PFSK-1 (cell line): ENCODE measurements at regions not wholly inside any gene's neighbourhood (a gene's known extent, or its start where the extent isn't known, plus 50 kb on each side); places are given as distances from the start of the nearest gene placed in this dataset.

Experiments used
- FOXP2 ChIP-seq: optimal IDR thresholded peaks from 2 replicates; pipeline ENCODE3; 2011; ENCODE audit warnings: borderline replicate concordance, control low read depth, inconsistent platforms; ENCODE audit not compliant: insufficient read depth; ENCODE audit errors: extremely low read length, extremely low read depth
- POLR2AphosphoS5 ChIP-seq: IDR thresholded peaks from 2 replicates; pipeline ENCODE4 v1.6.1; 2012; ENCODE audit warnings: low read depth, mild to moderate bottlenecking, control low read depth, low read length, moderate library complexity
- SIN3A ChIP-seq: IDR thresholded peaks from 2 replicates; pipeline ENCODE4 v1.6.1; 2012; ENCODE audit warnings: mild to moderate bottlenecking, low read length, moderate library complexity, borderline replicate concordance; ENCODE audit not compliant: insufficient read depth
- TAF1 ChIP-seq: IDR thresholded peaks from 2 replicates; pipeline ENCODE4 v1.6.1; 2012; ENCODE audit warnings: low read length, control low read depth, borderline replicate concordance; ENCODE audit not compliant: insufficient read depth
- TF ChIP-seq, protein P1 (sequence below), 2 experiments: IDR thresholded peaks; 2 replicates each; pipeline versions ENCODE4 v1.6.1 to v1.8.0; 2011 to 2012; ENCODE audit warnings: low read depth in 2 of 2, low read length in 2 of 2, control low read depth in 1 of 2, inconsistent platforms in 1 of 2, mild to moderate bottlenecking in 1 of 2, moderate library complexity in 1 of 2; ENCODE audit not compliant: insufficient read depth in 1 of 2

DNA sequence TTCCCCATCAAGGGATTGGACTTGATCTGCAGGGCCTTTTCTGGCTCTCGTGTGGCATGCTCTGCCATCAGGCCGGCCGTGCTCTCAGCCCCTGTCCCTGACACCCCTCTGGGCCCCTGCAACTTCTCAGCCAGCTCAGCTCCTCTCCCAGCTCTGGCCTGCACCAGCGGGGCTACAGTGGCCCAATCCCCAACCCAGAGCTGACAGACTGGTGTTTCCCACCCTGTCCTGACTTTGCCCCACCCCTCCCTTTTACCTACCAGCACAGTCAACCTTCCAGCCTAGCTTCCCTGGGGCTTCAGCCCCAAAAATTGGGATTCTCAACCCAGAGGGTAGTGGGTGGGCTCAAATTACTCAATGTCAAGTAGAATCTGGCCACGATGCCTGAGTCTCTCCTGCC lies 149.3 kb downstream of the SYF2 start:
- TF ChIP-seq FOXP2: no peak
- no peak for TF ChIP-seq SIN3A
- no peak for TF ChIP-seq TAF1
- TF ChIP-seq POLR2AphosphoS5: no peak
- TF ChIP-seq, protein P1, sequence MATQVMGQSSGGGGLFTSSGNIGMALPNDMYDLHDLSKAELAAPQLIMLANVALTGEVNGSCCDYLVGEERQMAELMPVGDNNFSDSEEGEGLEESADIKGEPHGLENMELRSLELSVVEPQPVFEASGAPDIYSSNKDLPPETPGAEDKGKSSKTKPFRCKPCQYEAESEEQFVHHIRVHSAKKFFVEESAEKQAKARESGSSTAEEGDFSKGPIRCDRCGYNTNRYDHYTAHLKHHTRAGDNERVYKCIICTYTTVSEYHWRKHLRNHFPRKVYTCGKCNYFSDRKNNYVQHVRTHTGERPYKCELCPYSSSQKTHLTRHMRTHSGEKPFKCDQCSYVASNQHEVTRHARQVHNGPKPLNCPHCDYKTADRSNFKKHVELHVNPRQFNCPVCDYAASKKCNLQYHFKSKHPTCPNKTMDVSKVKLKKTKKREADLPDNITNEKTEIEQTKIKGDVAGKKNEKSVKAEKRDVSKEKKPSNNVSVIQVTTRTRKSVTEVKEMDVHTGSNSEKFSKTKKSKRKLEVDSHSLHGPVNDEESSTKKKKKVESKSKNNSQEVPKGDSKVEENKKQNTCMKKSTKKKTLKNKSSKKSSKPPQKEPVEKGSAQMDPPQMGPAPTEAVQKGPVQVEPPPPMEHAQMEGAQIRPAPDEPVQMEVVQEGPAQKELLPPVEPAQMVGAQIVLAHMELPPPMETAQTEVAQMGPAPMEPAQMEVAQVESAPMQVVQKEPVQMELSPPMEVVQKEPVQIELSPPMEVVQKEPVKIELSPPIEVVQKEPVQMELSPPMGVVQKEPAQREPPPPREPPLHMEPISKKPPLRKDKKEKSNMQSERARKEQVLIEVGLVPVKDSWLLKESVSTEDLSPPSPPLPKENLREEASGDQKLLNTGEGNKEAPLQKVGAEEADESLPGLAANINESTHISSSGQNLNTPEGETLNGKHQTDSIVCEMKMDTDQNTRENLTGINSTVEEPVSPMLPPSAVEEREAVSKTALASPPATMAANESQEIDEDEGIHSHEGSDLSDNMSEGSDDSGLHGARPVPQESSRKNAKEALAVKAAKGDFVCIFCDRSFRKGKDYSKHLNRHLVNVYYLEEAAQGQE (IDR thresholded peaks at IDR 0.05; ENCODE audit: insufficient read depth in 1 of 2, low read depth in 2 of 2, low read length in 2 of 2): no peak

DNA sequence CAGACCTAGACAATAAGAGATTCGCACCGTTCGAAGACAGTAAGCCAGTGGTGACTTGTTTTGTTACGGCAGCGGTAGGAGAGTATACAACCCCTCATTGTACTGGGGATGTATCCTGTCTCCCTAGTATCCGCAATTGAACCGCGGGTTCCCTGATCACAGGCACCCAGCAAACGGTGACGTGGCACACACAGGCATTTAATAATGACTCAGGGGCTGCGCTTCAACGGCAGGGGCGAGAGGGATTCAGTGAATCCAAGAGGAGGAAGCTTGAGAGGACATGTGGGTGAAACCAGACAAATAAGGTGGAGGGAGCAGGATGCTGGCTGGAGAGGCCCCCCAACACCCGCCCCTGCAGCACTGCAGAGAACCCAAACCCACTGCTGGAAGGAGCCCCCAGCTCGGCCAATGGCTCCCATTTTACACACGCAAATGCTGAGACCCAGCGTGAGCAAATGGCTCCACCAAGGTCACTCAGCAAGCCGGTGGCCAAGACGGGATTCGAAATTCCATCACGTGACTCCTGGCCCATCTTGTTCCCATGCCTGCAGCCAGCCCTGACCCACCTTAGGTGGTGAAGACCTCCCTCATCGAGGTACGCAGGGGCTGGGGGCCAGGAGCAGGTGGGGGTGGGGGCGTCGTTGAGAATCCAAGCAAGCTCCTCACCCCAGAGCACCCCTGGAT lies 149.9 kb downstream of the SYF2 start:
- TF ChIP-seq FOXP2: no peak
- TF ChIP-seq POLR2AphosphoS5: no peak
- no peak for TF ChIP-seq TAF1
- TF ChIP-seq SIN3A: no peak
- TF ChIP-seq, protein P1 (IDR thresholded peaks at IDR 0.05; ENCODE audit: insufficient read depth in 1 of 2, low read depth in 2 of 2, low read length in 2 of 2): no peak

DNA sequence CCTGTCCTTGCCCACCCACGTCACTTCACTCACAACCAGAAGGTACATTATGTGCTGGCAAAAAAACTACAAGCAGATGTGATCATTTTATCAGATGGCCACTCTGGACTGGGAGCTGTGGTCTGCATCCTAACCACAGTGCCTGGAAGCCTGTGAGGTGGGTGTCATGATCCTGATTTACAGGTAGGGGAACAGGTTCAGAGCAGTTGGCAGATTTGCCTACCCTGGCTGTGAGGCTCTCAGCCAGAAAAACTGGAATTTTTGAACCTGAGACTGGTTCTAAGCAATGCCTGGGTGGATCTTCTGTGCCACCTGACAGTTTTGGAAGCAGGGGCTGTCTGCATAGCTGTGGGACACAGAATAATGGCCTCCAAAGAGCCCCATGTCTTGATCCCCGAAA lies 150.8 kb downstream of the SYF2 start:
- TF ChIP-seq, protein P1 (IDR thresholded peaks at IDR 0.05; ENCODE audit: insufficient read depth in 1 of 2, low read depth in 2 of 2, low read length in 2 of 2): no peak
- TF ChIP-seq SIN3A (no peak), POLR2AphosphoS5 (no peak), FOXP2 (no peak), TAF1 (no peak)

DNA sequence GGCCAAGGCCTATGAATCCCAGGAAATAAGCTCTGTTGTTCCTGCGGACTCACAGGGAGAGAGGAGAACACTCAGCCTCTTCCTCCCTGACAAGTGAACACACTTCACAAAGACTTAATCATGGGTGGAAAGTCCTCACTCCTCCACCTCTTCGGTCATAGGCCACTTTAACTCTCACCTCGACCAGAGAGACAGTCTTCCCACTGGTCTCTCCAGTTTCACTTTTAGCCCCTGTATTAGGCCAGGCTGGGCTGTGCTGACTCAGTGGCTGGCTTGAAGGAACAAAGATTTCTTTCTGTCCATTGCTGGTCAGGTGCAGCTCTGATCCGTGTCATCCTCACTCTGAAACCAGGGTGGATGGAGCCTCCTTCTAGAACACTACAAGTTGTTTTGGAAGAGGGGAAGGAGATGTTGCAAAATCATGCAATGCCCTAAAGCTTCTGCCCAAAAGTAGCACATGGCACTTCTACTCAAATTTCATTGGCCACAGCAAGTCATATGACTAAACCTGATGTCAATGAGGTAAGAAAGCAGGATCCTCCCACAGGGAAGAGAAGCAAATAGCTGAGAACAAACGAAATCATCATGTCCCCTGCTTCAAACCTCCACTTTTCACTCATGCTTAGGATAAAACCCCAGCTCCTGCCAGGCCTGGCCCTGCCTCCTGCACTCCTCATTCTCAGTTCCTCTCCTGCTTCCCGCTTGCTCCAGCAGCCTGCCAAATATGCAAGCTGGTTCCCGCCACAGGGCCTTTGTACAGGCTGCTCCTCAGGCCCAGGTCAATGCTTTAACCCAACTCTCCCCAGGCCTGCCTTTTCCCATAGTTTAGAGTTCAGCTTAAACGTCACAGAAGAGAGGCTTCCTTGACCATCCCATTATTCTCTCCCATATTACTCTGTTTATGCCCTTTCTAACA lies 150.5 kb upstream of the RUNX3 start:
- no peak for TF ChIP-seq POLR2AphosphoS5
- TF ChIP-seq, protein P1 (IDR thresholded peaks at IDR 0.05; ENCODE audit: insufficient read depth in 1 of 2, low read depth in 2 of 2, low read length in 2 of 2): no peak
